PC-9 (cell line): ENCODE measurements at regions not wholly inside any gene's neighbourhood (a gene's known extent, or its start where the extent isn't known, plus 50 kb on each side); places are given as distances from the start of the nearest gene placed in this dataset.

ENCODE experiments used
- BruUV-seq: library from RNA; stranded (reverse); fragments of 400-500 nt; replicated peaks from 2 replicates; lab custom pipeline; 2021; lab: Mats Ljungman, UMichigan
- CTCF ChIA-PET: fragments of 300-600 bp; sonication (Branson Sonifier 250); formaldehyde crosslinking; loops from one replicate; lab custom pipeline; 2022; ENCODE audit warnings: antibody characterized with exemption; lab: Charles Lee
- POLR2A ChIA-PET: fragments of 300-600 bp; sonication (Branson Sonifier 250); formaldehyde crosslinking; loops from one replicate; lab custom pipeline; 2022; ENCODE audit warnings: antibody characterized with exemption; ENCODE audit not compliant: unreplicated experiment; lab: Charles Lee
- DNase-seq, 2 experiments: peaks; one replicate each; pipeline versions ENCODE4 v3.0.0 to v3.0.0-alpha.2; 2015 to 2022; ENCODE audit warnings: mixed read lengths in 1 of 2
- H2AFZ ChIP-seq: fragments of 200-600 bp; sonication (generic); 2 replicates; pipeline ENCODE4 v1.8.1; 2017; ENCODE audit warnings: antibody characterized with exemption
- H3F3A ChIP-seq: fragments of 200-600 bp; sonication (generic); 2 replicates; pipeline ENCODE4 v1.8.1; 2017; ENCODE audit warnings: antibody characterized with exemption, mild to moderate bottlenecking, low read depth; ENCODE audit not compliant: insufficient read depth
- H3K27ac ChIP-seq: fragments of 200-600 bp; sonication (generic); 2 replicates; pipeline ENCODE4 v1.6.1; 2016; ENCODE audit warnings: mixed run types
- H3K27me3 ChIP-seq: fragments of 200-600 bp; sonication (generic); 2 replicates; pipeline ENCODE4 v1.6.1; 2016; ENCODE audit warnings: low read depth, mixed run types; ENCODE audit not compliant: insufficient read depth
- H3K36me3 ChIP-seq: fragments of 200-600 bp; sonication (generic); 2 replicates; pipeline ENCODE4 v1.6.1; 2016; ENCODE audit warnings: low read depth, mixed run types
- H3K4me1 ChIP-seq: fragments of 200-600 bp; sonication (generic); replicated peaks from 2 replicates; pipeline ENCODE4 v1.6.1; 2016; ENCODE audit warnings: mixed run types; ENCODE audit not compliant: insufficient read depth
- H3K4me2 ChIP-seq: fragments of 200-600 bp; sonication (generic); 2 replicates; pipeline ENCODE4 v1.6.1; 2017; ENCODE audit warnings: mixed run types
- H3K4me3 ChIP-seq: fragments of 200-600 bp; sonication (generic); 2 replicates; pipeline ENCODE4 v1.6.1; 2016; ENCODE audit warnings: mixed run types
- H3K79me2 ChIP-seq: fragments of 200-600 bp; sonication (generic); 2 replicates; pipeline ENCODE4 v1.6.1; 2017; ENCODE audit warnings: low read depth, mixed run types
- H3K9me2 ChIP-seq: fragments of 200-600 bp; sonication (generic); 2 replicates; pipeline ENCODE4 v1.8.1; 2017; ENCODE audit warnings: mild to moderate bottlenecking; ENCODE audit not compliant: insufficient read depth
- H3K9me3 ChIP-seq: fragments of 200-600 bp; sonication (generic); 2 replicates; pipeline ENCODE4 v1.8.1; 2016; ENCODE audit warnings: low read depth; ENCODE audit not compliant: insufficient read depth
- H4K20me1 ChIP-seq: fragments of 200-600 bp; sonication (generic); 2 replicates; pipeline ENCODE4 v1.8.1; 2017; ENCODE audit not compliant: insufficient read depth
- CTCF ChIP-seq: fragments of 200-600 bp; sonication (generic); conservative IDR thresholded peaks from 2 replicates; pipeline ENCODE4 v1.6.1; 2017; ENCODE audit warnings: mixed run types, antibody characterized with exemption, mild to moderate bottlenecking, moderate library complexity
- EZH2 ChIP-seq: fragments of 200-600 bp; sonication (generic); IDR thresholded peaks from 2 replicates; pipeline ENCODE4 v1.8.0; 2017; ENCODE audit warnings: antibody characterized with exemption, low read depth
- intact Hi-C: fragments of 100-400 bp; cut with micrococcal nuclease; formaldehyde crosslinking; loops from one replicate; pipeline ENCODE4 v1.10.0; 2022; ENCODE audit not compliant: unreplicated experiment

DNA sequence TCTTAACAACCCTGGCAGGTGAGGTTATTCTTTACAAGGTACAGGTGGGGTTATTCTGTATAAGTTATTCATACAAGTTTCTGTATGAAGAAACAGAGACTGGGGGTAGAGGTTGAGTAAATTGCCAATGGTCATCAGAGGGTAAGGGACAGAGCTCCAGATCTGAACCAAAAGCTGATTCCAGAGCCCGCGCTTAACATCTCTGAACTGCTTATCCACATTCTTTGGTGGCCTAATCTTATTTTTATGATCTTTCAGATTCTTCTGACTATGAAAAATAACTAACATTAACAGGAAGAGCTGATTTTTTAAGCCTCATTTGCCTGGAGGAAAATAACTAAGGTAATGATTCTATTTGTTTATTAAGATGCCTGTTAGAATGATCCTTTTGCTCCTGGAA lies 63.9 kb upstream of the BARHL2 start:
- no peak for DNase-seq
- Histone ChIP-seq H3K9me2 (no peaks in the 10 kb centered on the region; the same call in 1 of the 2 replicates), H3K79me2 (no peaks in the 10 kb centered on the region), H3K4me1 (no peaks in the 10 kb centered on the region), H2AFZ (no peak overlapping the region), H3K9me3 (no peaks in the 10 kb centered on the region), H3K27ac (no peak overlapping the region), H3K4me3 (no peak overlapping the region), H3K27me3 (no peaks in the 10 kb centered on the region), H4K20me1 (no peaks in the 10 kb centered on the region), H3K36me3 (no peaks in the 10 kb centered on the region), H3F3A (no peaks in the 10 kb centered on the region), H3K4me2 (no peak overlapping the region)
- no TSS peak for BruUV-seq
- TF ChIP-seq EZH2 = no peak
- TF ChIP-seq CTCF = no peak
- intact Hi-C loops = no loop called here
- ChIA-PET CTCF (no interaction called here), POLR2A (no interaction called here)

DNA sequence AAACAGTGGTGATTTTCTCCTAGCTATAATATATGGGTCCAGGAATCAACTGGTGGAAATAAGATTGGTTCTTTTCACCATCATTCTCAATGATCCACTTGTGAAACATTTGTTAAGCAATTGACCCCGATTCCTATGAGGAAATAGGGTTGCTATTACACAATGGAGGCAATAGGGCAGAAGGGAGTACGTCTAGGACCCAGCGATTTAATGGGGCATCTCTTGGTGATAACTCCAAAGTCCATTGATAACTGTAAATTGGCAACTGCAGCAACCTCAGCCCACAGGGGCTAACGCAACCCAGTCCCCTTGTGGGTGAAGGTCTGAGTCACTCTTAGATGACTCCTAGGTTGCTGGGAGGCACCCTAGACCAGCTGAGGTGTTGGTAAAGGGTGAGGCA lies 62.5 kb upstream of the BARHL2 start:
- no peak overlapping the region for H2AFZ ChIP-seq
- no peaks in the 10 kb centered on the region for H4K20me1 ChIP-seq
- H3K4me1 ChIP-seq = no peaks in the 10 kb centered on the region
- H3K36me3 ChIP-seq = no peaks in the 10 kb centered on the region
- no peaks in the 10 kb centered on the region for H3K27me3 ChIP-seq
- no peaks in the 10 kb centered on the region for H3F3A ChIP-seq
- H3K27ac ChIP-seq = no peak overlapping the region
- H3K4me2 ChIP-seq = no peak overlapping the region
- no TSS peak for BruUV-seq
- H3K9me2 ChIP-seq = no peaks in the 10 kb centered on the region; the same call in 1 of the 2 replicates
- no peak for DNase-seq
- H3K79me2 ChIP-seq = no peaks in the 10 kb centered on the region
- TF ChIP-seq CTCF (no peak), EZH2 (no peak)
- no peak overlapping the region for H3K4me3 ChIP-seq
- ChIA-PET POLR2A (no interaction called here), CTCF (no interaction called here)
- intact Hi-C loops = no loop called here
- H3K9me3 ChIP-seq = no peaks in the 10 kb centered on the region

GRCh38 chr1:90778486-90778885 lies 61.4 kb upstream of the BARHL2 start:
- TF ChIP-seq CTCF = no peak
- TF ChIP-seq EZH2 = no peak
- H3K4me2 ChIP-seq = no peak overlapping the region
- no peaks in the 10 kb centered on the region for H3K79me2 ChIP-seq
- no peaks in the 10 kb centered on the region; the same call in 1 of the 2 replicates for H3K9me2 ChIP-seq
- CTCF ChIA-PET = no interaction called here
- H3F3A ChIP-seq = no peaks in the 10 kb centered on the region
- no peak for DNase-seq
- no peaks in the 10 kb centered on the region for H3K27me3 ChIP-seq
- POLR2A ChIA-PET = no interaction called here
- no peaks in the 10 kb centered on the region for H3K9me3 ChIP-seq
- H3K4me1 ChIP-seq = no peaks in the 10 kb centered on the region
- intact Hi-C loops = no loop called here
- no peak overlapping the region for H3K27ac ChIP-seq
- H2AFZ ChIP-seq = no peak overlapping the region
- no peaks in the 10 kb centered on the region for H4K20me1 ChIP-seq
- no TSS peak for BruUV-seq
- H3K4me3 ChIP-seq = no peak overlapping the region
- no peaks in the 10 kb centered on the region for H3K36me3 ChIP-seq
